HCT116 (cell line): ENCODE measurements at regions not wholly inside any gene's neighbourhood (a gene's known extent, or its start where the extent isn't known, plus 50 kb on each side); places are given as distances from the start of the nearest gene placed in this dataset.

Experiments
- CBX3 ChIP-seq: IDR thresholded peaks from 2 replicates; pipeline ENCODE4 v1.6.1; 2012; ENCODE audit warnings: low read depth
- CTCF ChIP-seq, 3 experiments: fragments of 200-600 bp in 1 of 3; sonication (generic) in 1 of 3; IDR thresholded peaks in 2 of 3; conservative IDR thresholded peaks in 1 of 3; 2 replicates each; pipeline ENCODE4 v1.5.1; 2012 to 2017; ENCODE audit warnings: low read depth in 2 of 3, low read length in 2 of 3, antibody characterized with exemption in 1 of 3, borderline replicate concordance in 1 of 3, control low read depth in 1 of 3, mild to moderate bottlenecking in 1 of 3, mixed read lengths in 1 of 3, mixed run types in 1 of 3, moderate library complexity in 1 of 3; ENCODE audit not compliant: insufficient read depth in 1 of 3
- EGR1 ChIP-seq: IDR thresholded peaks from 2 replicates; pipeline ENCODE4 v1.6.1; 2012; ENCODE audit warnings: low read depth
- EZH2 ChIP-seq: fragments of 200-600 bp; sonication (generic); IDR thresholded peaks from 2 replicates; pipeline ENCODE4 v1.6.1; 2017; ENCODE audit warnings: antibody characterized with exemption, mixed run types
- POLR2A ChIP-seq: IDR thresholded peaks from 2 replicates; pipeline ENCODE4 v1.7.0; 2011; ENCODE audit warnings: borderline replicate concordance; ENCODE audit not compliant: insufficient read depth, insufficient read length; ENCODE audit errors: extremely low read depth
- POLR2AphosphoS5 ChIP-seq: IDR thresholded peaks from 2 replicates; pipeline ENCODE4 v1.6.1; 2011; ENCODE audit warnings: mild to moderate bottlenecking, low read depth, low read length, moderate library complexity
- REST ChIP-seq: IDR thresholded peaks from 2 replicates; pipeline ENCODE4 v1.6.1; 2012; ENCODE audit warnings: low read depth
- SRF ChIP-seq: IDR thresholded peaks from 2 replicates; pipeline ENCODE4 v1.6.1; 2012; ENCODE audit warnings: low read depth
- TCF7L2 ChIP-seq: IDR thresholded peaks from 2 replicates; pipeline ENCODE4 v1.7.0; 2011; ENCODE audit warnings: borderline replicate concordance, inconsistent platforms; ENCODE audit not compliant: insufficient read depth, insufficient read length; ENCODE audit errors: extremely low read depth
- YY1 ChIP-seq: IDR thresholded peaks from 2 replicates; pipeline ENCODE4 v1.6.1; 2011; ENCODE audit warnings: low read length, low read depth, moderate library complexity, mild to moderate bottlenecking; ENCODE audit not compliant: insufficient replicate concordance; ENCODE audit errors: extremely low read depth
- ZBTB33 ChIP-seq: IDR thresholded peaks from 2 replicates; pipeline ENCODE4 v1.6.1; 2011; ENCODE audit warnings: mild to moderate bottlenecking, low read length, moderate library complexity; ENCODE audit not compliant: insufficient replicate concordance; ENCODE audit errors: extremely low read depth

- TF ChIP-seq YY1 (no peak), TCF7L2 (no peak), EZH2 (no peak), CTCF (IDR thresholded peaks at IDR 0.05 in 2 of 3, conservative IDR thresholded peaks at IDR 0.05 in 1 of 3; ENCODE audit: borderline replicate concordance in 1 of 3, insufficient read depth in 1 of 3, low read depth in 2 of 3, low read length in 2 of 3) (no peak), CBX3 (no peak), POLR2AphosphoS5 (no peak), EGR1 (no peak), POLR2A (no peak), SRF (no peak), REST (no peak), ZBTB33 (no peak)
These were observed 91.3 kb upstream of the CCDC39 start for GRCh38 chr3:180770639-180771038.
